ENCODE measurements at regions not wholly inside any gene's neighbourhood (a gene's known extent, or its start where the extent isn't known, plus 50 kb on each side); places are given as distances from the start of the nearest gene placed in this dataset.

DNA sequence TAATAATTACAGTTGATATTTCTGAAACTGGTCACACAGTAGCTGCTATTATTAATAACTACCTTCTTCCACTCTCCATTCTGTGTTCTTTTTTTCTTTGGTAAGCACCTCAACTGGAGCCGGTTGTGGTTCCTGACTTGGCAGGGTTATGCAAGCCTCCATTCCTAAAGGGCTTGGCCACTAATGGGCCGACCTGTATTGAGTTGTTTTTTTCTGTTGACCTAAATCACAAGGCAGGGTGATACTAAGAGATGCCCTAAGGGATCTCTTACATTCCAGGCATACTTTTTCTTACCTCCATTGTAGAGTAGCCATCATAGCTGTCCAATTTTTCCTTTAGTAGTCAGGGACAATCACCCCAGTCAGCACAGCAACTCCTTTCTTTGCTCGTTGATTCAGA is 1295.8 kb upstream of the ADGRL3 start:
- no peak overlapping the region for H3K4me3 ChIP-seq (ENCODE audit: low read length)
- no peaks in the 10 kb centered on the region for H3K27me3 ChIP-seq (ENCODE audit: control insufficient read depth, insufficient read depth, low read length)
- H3K4me1 ChIP-seq (ENCODE audit: control insufficient read depth, insufficient read depth, low read length) = no peaks in the 10 kb centered on the region
- no peak for DNase-seq (ENCODE audit: low read depth, low spot score)
- no peak overlapping the region for H3K27ac ChIP-seq (ENCODE audit: low read length)
- H3K9me3 ChIP-seq (ENCODE audit: control insufficient read depth, insufficient read depth, low read length) = no peaks in the 10 kb centered on the region
- WGBS (ENCODE audit: insufficient coverage, insufficient read length) = no CpG with 5 or more reads among the region's 3 CpGs
- H3K36me3 ChIP-seq (ENCODE audit: control insufficient read depth, insufficient read depth, low read length) = no peaks in the 10 kb centered on the region

DNA sequence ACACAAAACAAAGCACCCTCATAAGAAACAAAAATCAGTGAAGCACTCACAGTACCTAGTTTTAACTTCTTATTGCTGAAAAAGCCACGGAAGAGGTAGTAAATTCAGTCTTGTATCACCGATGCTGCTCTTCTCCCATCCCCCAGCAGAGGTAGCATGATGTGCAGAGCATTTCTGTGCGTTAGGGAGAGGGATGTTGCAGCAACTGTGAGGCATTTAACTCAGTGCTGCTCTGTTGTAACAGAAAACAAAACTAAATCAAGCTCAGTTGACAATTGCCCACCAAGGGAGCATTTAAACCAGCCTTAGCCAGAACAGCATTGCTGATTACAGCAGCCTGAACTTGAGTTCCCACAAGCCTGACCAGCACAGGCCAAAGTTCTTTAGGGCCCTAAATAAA is 1279.7 kb upstream of the ADGRL3 start:
- no CpG with 5 or more reads among the region's 3 CpGs for WGBS (ENCODE audit: insufficient coverage, insufficient read length)
- no peaks in the 10 kb centered on the region for H3K36me3 ChIP-seq (ENCODE audit: control insufficient read depth, insufficient read depth, low read length)

DNA sequence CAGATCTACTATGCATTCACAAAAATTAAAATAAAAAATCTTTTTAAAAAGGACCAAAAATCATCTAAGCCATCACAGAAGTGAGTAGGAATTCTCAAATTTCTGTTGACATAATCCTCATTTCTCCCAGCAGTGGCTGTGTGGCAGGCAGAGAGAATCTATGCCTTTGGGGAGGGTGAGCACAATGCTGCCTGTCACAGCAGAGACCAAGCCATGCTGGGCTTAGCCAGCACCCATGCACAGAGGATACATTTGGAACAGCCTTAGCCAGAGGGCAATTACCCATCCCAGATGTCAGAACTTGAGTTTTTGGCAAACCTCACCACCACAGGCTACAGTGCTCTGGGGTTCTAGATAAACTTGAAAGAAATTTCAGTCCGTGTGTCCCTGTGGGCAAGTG is 1274.8 kb upstream of the ADGRL3 start:
- Histone ChIP-seq H3K4me1 (ENCODE audit: control insufficient read depth, insufficient read depth, low read length) (no peaks in the 10 kb centered on the region), H3K9me3 (ENCODE audit: control insufficient read depth, insufficient read depth, low read length) (no peaks in the 10 kb centered on the region), H3K27ac (ENCODE audit: low read length) (no peak overlapping the region), H3K36me3 (ENCODE audit: control insufficient read depth, insufficient read depth, low read length) (no peaks in the 10 kb centered on the region), H3K4me3 (ENCODE audit: low read length) (no peak overlapping the region), H3K27me3 (ENCODE audit: control insufficient read depth, insufficient read depth, low read length) (no peaks in the 10 kb centered on the region)
- DNase-seq (ENCODE audit: low read depth, low spot score) = no peak
- WGBS (ENCODE audit: insufficient coverage, insufficient read length) = no CpG with 5 or more reads among the region's 1 CpG

More for the DNA sequence above, 1279.7 kb upstream of the ADGRL3 start:
- Histone ChIP-seq H3K27me3 (ENCODE audit: control insufficient read depth, insufficient read depth, low read length) (no peaks in the 10 kb centered on the region), H3K4me1 (ENCODE audit: control insufficient read depth, insufficient read depth, low read length) (no peaks in the 10 kb centered on the region), H3K9me3 (ENCODE audit: control insufficient read depth, insufficient read depth, low read length) (no peaks in the 10 kb centered on the region), H3K27ac (ENCODE audit: low read length) (no peak overlapping the region), H3K4me3 (ENCODE audit: low read length) (no peak overlapping the region)
- no peak for DNase-seq (ENCODE audit: low read depth, low spot score)

DNA sequence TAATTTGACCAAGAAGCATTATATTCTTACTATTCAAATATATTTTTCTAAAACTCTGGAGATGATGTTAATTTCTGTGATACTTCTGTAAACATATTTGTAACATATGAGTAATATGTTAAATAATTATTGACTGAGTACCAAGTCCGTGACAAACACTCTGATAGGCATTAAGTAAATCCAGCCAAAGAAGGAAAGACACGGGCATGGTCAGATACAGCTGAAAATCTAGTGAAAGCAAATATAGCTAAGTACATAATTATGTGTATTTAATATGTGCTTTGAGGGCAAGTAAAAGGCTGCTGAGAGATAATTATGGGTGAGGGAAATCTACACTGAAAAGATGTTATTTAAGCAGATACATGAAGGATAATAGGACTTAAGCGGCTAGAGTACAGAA is 1263.6 kb upstream of the ADGRL3 start:
- no CpG with 5 or more reads among the region's 3 CpGs for WGBS (ENCODE audit: insufficient coverage, insufficient read length)
- no peak overlapping the region for H3K4me3 ChIP-seq (ENCODE audit: low read length)
- no peak for DNase-seq (ENCODE audit: low read depth, low spot score)

DNA sequence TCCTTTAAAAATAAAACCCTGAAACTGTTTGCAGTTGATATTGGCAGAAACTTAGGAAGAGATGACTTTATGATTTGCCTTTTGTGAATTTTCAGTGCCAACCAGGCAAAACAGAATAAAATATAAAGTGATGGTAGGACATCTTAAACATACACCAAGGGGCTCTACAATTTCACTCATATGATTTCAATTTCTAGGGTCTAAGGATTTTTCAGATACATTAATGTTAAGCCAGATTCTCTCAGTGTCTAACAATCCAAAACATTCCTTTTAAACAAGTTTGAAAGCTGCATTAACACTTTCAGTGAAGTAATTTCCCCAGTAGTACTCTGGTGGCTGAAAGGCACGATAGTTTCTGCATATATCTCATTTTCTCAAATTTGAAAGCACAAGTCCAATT is 1262.0 kb upstream of the ADGRL3 start:
- Histone ChIP-seq H3K27ac (ENCODE audit: low read length) (no peak overlapping the region), H3K4me1 (ENCODE audit: control insufficient read depth, insufficient read depth, low read length) (no peaks in the 10 kb centered on the region), H3K9me3 (ENCODE audit: control insufficient read depth, insufficient read depth, low read length) (no peaks in the 10 kb centered on the region), H3K36me3 (ENCODE audit: control insufficient read depth, insufficient read depth, low read length) (no peaks in the 10 kb centered on the region), H3K27me3 (ENCODE audit: control insufficient read depth, insufficient read depth, low read length) (no peaks in the 10 kb centered on the region), H3K4me3 (ENCODE audit: low read length) (no peak overlapping the region)
- WGBS (ENCODE audit: insufficient coverage, insufficient read length) = no CpG with 5 or more reads among the region's 1 CpG
- no peak for DNase-seq (ENCODE audit: low read depth, low spot score)

More for the DNA sequence above, 1263.6 kb upstream of the ADGRL3 start:
- Histone ChIP-seq H3K4me1 (ENCODE audit: control insufficient read depth, insufficient read depth, low read length) (no peaks in the 10 kb centered on the region), H3K27me3 (ENCODE audit: control insufficient read depth, insufficient read depth, low read length) (no peaks in the 10 kb centered on the region), H3K27ac (ENCODE audit: low read length) (no peak overlapping the region), H3K36me3 (ENCODE audit: control insufficient read depth, insufficient read depth, low read length) (no peaks in the 10 kb centered on the region), H3K9me3 (ENCODE audit: control insufficient read depth, insufficient read depth, low read length) (no peaks in the 10 kb centered on the region)

DNA sequence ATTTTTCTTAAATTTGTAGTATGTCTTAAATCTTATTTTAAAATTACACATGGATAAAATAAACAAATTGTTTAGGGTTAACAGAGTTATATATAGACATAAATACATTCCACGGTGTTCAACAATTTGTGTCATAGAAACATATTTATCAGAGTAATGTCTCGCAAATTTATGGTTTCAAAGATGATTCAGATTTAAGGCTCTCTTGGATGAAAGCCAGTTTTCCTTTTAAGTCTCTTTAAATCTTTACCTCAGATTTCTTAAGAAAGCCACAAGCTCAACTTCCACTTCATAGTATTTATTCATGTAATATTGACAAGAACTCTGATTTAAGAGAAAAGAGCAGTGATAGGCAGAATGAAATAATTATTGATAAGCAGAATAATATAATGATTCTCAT is 1254.8 kb upstream of the ADGRL3 start:
- Histone ChIP-seq H3K36me3 (ENCODE audit: control insufficient read depth, insufficient read depth, low read length) (no peaks in the 10 kb centered on the region), H3K27me3 (ENCODE audit: control insufficient read depth, insufficient read depth, low read length) (no peaks in the 10 kb centered on the region), H3K4me3 (ENCODE audit: low read length) (no peak overlapping the region), H3K4me1 (ENCODE audit: control insufficient read depth, insufficient read depth, low read length) (no peaks in the 10 kb centered on the region), H3K9me3 (ENCODE audit: control insufficient read depth, insufficient read depth, low read length) (no peaks in the 10 kb centered on the region), H3K27ac (ENCODE audit: low read length) (no peak overlapping the region)
- DNase-seq (ENCODE audit: low read depth, low spot score) = no peak
- WGBS (ENCODE audit: insufficient coverage, insufficient read length) = no CpG with 5 or more reads among the region's 2 CpGs

DNA sequence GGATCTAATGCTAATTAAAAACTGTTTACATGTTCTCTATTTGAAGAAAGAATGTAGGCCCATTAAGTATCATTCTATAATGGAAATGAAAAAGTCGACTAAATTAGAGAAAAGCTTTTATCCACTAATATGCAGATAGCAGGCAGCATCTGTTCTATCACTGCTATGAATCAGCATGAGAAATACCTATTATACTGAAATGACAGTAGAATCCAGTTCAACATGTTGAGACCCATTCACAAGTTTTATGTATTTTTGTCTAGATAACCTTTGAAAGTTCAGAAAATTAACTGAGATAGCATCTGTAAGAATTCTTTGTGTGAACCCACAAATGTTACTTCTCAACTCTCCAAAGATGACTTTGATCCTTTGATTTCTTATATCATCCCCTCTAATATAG is 1254.4 kb upstream of the ADGRL3 start:
- Histone ChIP-seq H3K27me3 (ENCODE audit: control insufficient read depth, insufficient read depth, low read length) (no peaks in the 10 kb centered on the region), H3K4me1 (ENCODE audit: control insufficient read depth, insufficient read depth, low read length) (no peaks in the 10 kb centered on the region), H3K27ac (ENCODE audit: low read length) (no peak overlapping the region), H3K9me3 (ENCODE audit: control insufficient read depth, insufficient read depth, low read length) (no peaks in the 10 kb centered on the region), H3K4me3 (ENCODE audit: low read length) (no peak overlapping the region), H3K36me3 (ENCODE audit: control insufficient read depth, insufficient read depth, low read length) (no peaks in the 10 kb centered on the region)
- WGBS (ENCODE audit: insufficient coverage, insufficient read length) = no CpG with 5 or more reads among the region's 1 CpG
- no peak for DNase-seq (ENCODE audit: low read depth, low spot score)

DNA sequence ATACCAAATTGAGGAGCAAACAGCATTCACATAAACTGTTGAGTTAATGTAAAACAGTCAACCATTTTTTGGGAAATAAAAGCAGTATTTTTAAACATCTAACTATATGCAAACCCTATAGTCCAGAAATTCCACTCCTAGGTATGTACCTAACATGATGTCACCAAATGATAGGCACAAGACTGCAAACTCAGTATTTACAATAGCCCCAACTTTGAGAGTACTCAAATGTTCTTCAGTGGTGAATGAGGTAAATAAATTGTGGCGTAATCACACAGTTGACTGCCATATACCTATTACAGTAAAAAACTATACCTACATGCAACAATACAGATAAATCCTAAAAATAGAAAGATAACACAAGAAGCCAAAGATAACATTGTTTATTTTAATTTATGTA is 1243.8 kb upstream of the ADGRL3 start:
- no peak for DNase-seq (ENCODE audit: low read depth, low spot score)
- no peak overlapping the region for H3K27ac ChIP-seq (ENCODE audit: low read length)
- H3K4me1 ChIP-seq (ENCODE audit: control insufficient read depth, insufficient read depth, low read length) = no peaks in the 10 kb centered on the region
- no peaks in the 10 kb centered on the region for H3K9me3 ChIP-seq (ENCODE audit: control insufficient read depth, insufficient read depth, low read length)
- no peaks in the 10 kb centered on the region for H3K36me3 ChIP-seq (ENCODE audit: control insufficient read depth, insufficient read depth, low read length)
- no peak overlapping the region for H3K4me3 ChIP-seq (ENCODE audit: low read length)
- H3K27me3 ChIP-seq (ENCODE audit: control insufficient read depth, insufficient read depth, low read length) = no peaks in the 10 kb centered on the region
- WGBS (ENCODE audit: insufficient coverage, insufficient read length) = no CpG with 5 or more reads among the region's 1 CpG

DNA sequence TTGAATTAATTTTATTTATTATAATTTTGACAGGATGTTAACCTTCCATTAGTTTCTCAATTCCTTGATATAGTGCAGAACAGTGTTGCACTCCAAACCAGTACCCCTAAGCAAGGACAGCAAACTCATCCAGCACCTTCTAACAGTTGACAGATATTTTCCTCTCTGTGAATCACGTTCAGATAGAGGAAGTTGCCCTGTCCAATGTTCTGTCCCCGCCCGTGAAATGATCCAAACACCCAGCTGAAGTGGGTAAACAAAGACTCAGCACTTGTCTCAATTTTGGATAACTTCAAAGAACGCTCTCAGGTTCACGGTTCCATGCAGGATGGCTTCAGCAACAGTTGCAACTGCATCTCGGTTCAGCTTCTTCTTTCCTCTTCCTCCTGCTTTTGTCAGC is 1240.0 kb upstream of the ADGRL3 start:
- Histone ChIP-seq H3K4me3 (ENCODE audit: low read length) (no peak overlapping the region), H3K27ac (ENCODE audit: low read length) (no peak overlapping the region), H3K36me3 (ENCODE audit: control insufficient read depth, insufficient read depth, low read length) (no peaks in the 10 kb centered on the region), H3K27me3 (ENCODE audit: control insufficient read depth, insufficient read depth, low read length) (no peaks in the 10 kb centered on the region), H3K4me1 (ENCODE audit: control insufficient read depth, insufficient read depth, low read length) (no peaks in the 10 kb centered on the region), H3K9me3 (ENCODE audit: control insufficient read depth, insufficient read depth, low read length) (no peaks in the 10 kb centered on the region)
- WGBS (ENCODE audit: insufficient coverage, insufficient read length) = no CpG with 5 or more reads among the region's 6 CpGs
- DNase-seq (ENCODE audit: low read depth, low spot score) = no peak

DNA sequence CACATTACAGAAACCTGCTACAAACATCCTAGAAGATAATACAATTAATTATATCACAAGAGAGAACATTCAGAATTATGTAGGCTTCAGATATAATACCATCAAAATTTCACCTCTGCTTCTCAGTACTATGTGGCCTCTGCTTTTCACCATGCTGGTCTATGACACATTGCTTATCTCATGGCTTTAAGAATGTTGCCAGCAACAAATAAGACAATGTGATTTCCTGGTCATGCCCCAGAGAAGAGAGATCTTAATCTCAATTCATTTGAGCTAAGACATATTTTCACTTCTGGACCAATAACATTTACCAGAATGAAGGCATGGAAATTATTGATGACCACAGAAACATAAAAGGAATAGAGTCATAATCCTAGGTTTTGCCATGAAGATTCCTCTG is 1233.4 kb upstream of the ADGRL3 start:
- no peaks in the 10 kb centered on the region for H3K9me3 ChIP-seq (ENCODE audit: control insufficient read depth, insufficient read depth, low read length)
- no peak overlapping the region for H3K4me3 ChIP-seq (ENCODE audit: low read length)
- DNase-seq (ENCODE audit: low read depth, low spot score) = no peak
- H3K27ac ChIP-seq (ENCODE audit: low read length) = no peak overlapping the region
- no peaks in the 10 kb centered on the region for H3K27me3 ChIP-seq (ENCODE audit: control insufficient read depth, insufficient read depth, low read length)
- no peaks in the 10 kb centered on the region for H3K36me3 ChIP-seq (ENCODE audit: control insufficient read depth, insufficient read depth, low read length)
- no peaks in the 10 kb centered on the region for H3K4me1 ChIP-seq (ENCODE audit: control insufficient read depth, insufficient read depth, low read length)

DNA sequence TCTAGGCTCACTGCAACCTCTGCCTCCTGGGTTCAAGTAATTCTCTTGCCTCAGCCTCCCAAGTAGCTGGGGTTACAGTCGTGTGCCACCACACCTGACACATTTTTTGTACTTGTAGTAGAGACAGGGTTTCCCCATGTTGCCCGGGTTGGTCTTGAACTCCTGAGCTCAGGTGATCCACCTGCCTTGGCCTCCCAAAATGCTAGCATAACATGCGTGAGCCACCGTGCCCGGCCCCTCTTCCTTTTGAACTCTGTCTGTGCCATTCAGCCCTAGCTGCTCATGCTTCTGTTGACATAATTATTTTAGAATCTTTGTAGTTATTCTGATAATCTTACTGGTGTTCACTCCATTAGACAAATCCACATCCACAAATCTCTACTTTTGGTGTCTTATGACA is 1231.3 kb upstream of the ADGRL3 start:
- Histone ChIP-seq H3K27me3 (ENCODE audit: control insufficient read depth, insufficient read depth, low read length) (no peaks in the 10 kb centered on the region), H3K27ac (ENCODE audit: low read length) (no peak overlapping the region), H3K4me1 (ENCODE audit: control insufficient read depth, insufficient read depth, low read length) (no peaks in the 10 kb centered on the region), H3K36me3 (ENCODE audit: control insufficient read depth, insufficient read depth, low read length) (no peaks in the 10 kb centered on the region), H3K9me3 (ENCODE audit: control insufficient read depth, insufficient read depth, low read length) (no peaks in the 10 kb centered on the region), H3K4me3 (ENCODE audit: low read length) (no peak overlapping the region)
- WGBS (ENCODE audit: insufficient coverage, insufficient read length) = no CpG with 5 or more reads among the region's 5 CpGs
- no peak for DNase-seq (ENCODE audit: low read depth, low spot score)

Data from iPS DF 6.9 (cell line).